22Rv1 (cell line): ENCODE measurements at regions not wholly inside any gene's neighbourhood (a gene's known extent, or its start where the extent isn't known, plus 50 kb on each side); places are given as distances from the start of the nearest gene placed in this dataset.

Experiments used
- H3K27ac ChIP-seq: fragments of 450-650 bp; 2 replicates; pipeline ENCODE4 v1.5.1; 2017
- ZFX ChIP-seq: fragments of 450-650 bp; IDR thresholded peaks from 2 replicates; pipeline ENCODE4 v1.6.1; 2017; ENCODE audit warnings: antibody characterized with exemption, borderline replicate concordance
- TF ChIP-seq, protein P1 (sequence below): fragments of 450-650 bp; IDR thresholded peaks from 2 replicates; pipeline ENCODE4 v1.5.1; 2017; ENCODE audit warnings: mild to moderate bottlenecking

DNA sequence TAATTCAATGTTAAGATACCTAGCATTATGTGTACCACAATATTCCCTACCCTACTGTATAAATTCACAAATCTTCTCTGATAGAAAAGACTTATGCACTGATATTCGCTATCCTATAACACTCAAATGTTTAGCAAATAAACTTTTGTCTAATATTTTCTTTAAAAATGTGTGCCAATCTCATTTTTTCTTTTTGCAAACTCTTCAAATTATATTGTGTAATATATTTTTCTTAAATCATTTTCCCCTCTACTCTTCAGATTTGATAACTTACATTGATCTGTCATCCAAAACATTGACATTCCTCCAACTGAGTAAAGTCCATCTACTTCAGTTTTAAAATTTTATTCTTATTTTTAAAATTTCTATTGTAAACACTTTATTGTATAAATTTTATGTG, 240.2 kb upstream of the CNTNAP2 start:
- TF ChIP-seq, protein P1, sequence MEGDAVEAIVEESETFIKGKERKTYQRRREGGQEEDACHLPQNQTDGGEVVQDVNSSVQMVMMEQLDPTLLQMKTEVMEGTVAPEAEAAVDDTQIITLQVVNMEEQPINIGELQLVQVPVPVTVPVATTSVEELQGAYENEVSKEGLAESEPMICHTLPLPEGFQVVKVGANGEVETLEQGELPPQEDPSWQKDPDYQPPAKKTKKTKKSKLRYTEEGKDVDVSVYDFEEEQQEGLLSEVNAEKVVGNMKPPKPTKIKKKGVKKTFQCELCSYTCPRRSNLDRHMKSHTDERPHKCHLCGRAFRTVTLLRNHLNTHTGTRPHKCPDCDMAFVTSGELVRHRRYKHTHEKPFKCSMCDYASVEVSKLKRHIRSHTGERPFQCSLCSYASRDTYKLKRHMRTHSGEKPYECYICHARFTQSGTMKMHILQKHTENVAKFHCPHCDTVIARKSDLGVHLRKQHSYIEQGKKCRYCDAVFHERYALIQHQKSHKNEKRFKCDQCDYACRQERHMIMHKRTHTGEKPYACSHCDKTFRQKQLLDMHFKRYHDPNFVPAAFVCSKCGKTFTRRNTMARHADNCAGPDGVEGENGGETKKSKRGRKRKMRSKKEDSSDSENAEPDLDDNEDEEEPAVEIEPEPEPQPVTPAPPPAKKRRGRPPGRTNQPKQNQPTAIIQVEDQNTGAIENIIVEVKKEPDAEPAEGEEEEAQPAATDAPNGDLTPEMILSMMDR: no peak
- TF ChIP-seq ZFX: no peak

DNA sequence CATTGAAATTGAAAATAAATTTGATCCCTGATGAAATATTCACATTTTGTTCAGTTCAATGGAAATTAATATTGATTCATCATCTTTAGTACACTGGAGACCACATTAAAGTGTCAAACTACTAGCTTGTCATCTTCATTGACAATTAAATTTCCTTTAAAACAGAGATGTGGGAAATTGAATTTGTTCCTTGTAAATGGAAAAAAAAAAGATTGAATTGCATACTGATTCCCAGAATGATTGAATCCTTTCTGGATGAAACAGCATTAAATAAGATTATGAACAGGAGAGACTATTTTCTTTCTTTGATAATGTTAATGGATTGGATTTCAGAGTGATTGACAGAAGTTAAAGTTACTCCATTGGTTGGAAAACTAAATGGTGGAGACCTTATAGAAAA, 241.3 kb upstream of the CNTNAP2 start:
- no peak overlapping the region for H3K27ac ChIP-seq
- TF ChIP-seq ZFX: no peak
- TF ChIP-seq, protein P1: no peak

More for the DNA sequence above, 240.2 kb upstream of the CNTNAP2 start:
- H3K27ac ChIP-seq: no peak overlapping the region

DNA sequence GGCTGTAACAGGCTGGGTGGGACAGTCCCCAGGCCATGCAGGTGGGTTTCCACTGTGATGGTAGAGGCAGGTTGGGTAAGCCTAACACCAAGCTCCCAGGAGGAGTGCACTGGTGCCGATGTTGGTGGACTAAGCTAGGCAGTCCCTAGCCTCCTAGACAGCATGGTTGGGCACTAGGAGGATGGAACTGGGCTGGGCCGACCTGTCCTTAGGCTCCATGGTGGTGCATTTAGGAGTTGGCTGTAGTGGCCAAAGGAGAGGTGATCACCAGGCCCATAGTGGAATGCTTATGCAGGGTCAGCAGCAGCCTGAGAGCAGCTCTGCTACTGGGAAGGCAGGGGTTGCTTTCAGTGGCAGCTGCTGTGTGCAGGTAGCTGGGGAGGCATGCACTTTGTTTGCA, 247.7 kb upstream of the CNTNAP2 start:
- no peak overlapping the region for H3K27ac ChIP-seq
- TF ChIP-seq ZFX: no peak
- TF ChIP-seq, protein P1: no peak

DNA sequence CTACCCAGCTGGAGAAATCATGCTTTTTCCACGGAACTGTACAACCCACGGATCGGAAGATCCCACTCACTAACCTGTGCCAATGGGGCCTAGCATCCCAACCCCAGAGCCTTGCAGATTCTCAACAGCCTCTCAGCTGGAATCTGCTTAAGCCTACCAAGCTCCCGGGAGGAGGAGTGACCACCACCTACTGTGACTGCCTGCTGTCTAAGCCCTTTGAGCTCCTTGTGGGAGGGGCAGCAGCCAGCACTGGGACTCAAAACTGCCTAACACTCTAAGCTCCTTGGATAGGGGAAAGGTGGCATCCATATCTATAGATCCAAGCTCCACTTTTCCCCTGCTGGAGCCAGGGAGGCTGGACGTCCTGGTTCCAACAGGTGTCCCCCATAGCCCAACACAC, 254.4 kb upstream of the CNTNAP2 start:
- TF ChIP-seq, protein P1: no peak
- no peak for TF ChIP-seq ZFX
- H3K27ac ChIP-seq: no peak overlapping the region

DNA sequence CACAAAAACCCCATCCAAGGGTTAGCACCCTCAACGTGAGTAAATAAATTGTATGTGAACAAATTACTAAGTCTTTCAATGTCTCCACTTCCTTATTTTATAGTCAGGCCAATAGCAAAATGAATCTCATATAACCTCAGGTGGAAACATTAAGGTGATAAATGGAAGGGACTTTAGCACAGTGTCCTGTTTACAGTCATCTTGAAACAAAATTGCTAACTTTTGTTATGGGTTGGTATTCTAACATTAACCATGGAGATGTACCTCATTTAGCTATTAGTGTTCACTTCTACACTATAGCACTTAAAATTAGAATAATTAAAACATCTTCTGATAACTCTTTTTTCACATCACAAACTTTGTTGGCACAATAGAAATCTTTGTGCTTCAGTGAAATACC, 255.8 kb upstream of the CNTNAP2 start:
- H3K27ac ChIP-seq: no peak overlapping the region
- no peak for TF ChIP-seq ZFX
- TF ChIP-seq, protein P1: no peak

DNA sequence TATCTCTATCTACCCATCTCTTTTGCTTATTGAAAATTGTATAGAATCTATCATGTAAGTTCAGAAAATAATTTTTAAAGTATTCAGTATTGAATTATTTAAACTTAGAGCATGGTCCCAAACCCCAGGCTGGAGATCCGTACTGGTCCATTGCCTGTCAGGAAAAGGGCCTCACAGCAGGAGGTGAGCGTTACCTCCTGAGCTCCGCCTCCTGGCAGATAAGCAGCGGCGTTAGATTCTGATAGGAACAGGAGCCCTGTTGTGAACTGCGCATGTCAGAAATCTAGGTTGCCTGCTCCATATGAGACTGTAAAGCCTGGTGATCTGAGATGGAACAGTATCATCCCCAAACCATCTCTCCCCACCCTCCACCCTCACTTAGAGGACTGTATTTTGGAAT, 266.0 kb upstream of the CNTNAP2 start:
- TF ChIP-seq ZFX: no peak
- TF ChIP-seq, protein P1: no peak
- H3K27ac ChIP-seq: no peak overlapping the region

DNA sequence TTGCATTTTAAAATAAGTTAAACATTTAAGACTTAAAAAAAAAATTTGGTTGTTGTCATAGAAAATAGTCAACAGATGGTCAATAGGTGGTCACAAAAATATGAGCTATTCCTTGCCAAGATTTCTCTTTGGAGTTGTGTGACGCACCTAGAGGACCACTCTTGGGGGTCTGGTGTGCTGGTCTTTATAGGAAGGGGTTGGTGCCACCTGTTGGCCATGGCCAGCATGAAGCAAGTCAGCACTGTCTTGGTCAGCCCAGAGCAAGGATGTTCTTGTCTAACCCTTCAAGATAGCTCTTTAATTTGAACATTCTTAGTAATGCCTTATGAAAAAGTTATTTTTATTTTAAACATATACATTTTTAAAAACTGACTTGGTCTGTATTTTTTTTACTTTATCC, 267.9 kb upstream of the CNTNAP2 start:
- H3K27ac ChIP-seq: no peak overlapping the region
- TF ChIP-seq ZFX: no peak
- TF ChIP-seq, protein P1: peak; percentile 77
